ENCODE measurements at regions not wholly inside any gene's neighbourhood (a gene's known extent, or its start where the extent isn't known, plus 50 kb on each side); places are given as distances from the start of the nearest gene placed in this dataset.

DNA sequence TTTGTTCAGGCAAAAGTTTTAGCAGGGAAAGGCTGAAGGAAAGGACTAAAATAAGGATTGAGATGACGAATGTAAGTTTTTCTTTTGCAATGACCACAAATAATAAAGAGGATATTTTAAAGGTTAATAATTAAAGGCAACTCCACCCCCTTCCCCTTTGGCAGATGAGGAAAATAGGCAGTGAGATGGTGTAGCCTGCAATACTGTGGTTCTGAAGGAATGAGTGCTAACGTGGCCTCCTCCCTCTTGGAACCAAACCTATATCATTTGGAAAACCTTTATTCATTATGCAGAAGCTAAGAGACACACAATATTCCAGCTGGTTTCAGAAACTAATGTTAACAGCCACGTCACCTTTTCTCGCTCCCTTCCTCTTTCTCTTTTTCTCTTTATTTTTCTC, 70.9 kb upstream of the COL1A2 start:
- H3K4me1 ChIP-seq (ENCODE audit: control insufficient read depth in 1 of 2, insufficient read depth in 2 of 2, low read length in 2 of 2), result no peaks in the 10 kb centered on the region
- DNase-seq, result no peak
- H3K27me3 Mint-ChIP-seq (ENCODE audit: low read depth in 3 of 3), result peaks cover 0 to 1% (median 0%) of the 10 kb centered on the region in 3 donors
- no peak overlapping the region for H2AFZ ChIP-seq (ENCODE audit: insufficient read depth, low read depth, low read length, poor library complexity, severe bottlenecking)
- H3K4me1 Mint-ChIP-seq, result no peaks in the 10 kb centered on the region
- peaks cover 0 to 12% of the 10 kb centered on the region in 2 donors for H3K9me3 ChIP-seq (replicated peaks in 1 of 2; ENCODE audit: control insufficient read depth in 1 of 2, insufficient read depth in 1 of 2, low read length in 2 of 2)
- WGBS (ENCODE audit: insufficient coverage), result 95% methylated on average over 2 of the region's 4 CpGs
- H3K27ac Mint-ChIP-seq, result no peak overlapping the region
- intact Hi-C loops (cut with micrococcal nuclease), result no loop called here
- no peak overlapping the region for H3K4me3 Mint-ChIP-seq
- H3K79me2 ChIP-seq (ENCODE audit: insufficient read depth, low read length), result no peaks in the 10 kb centered on the region
- no peaks in the 10 kb centered on the region for H3K27me3 ChIP-seq (ENCODE audit: control insufficient read depth in 2 of 2, insufficient read depth in 2 of 2, low read length in 2 of 2)
- no peak overlapping the region for H3K4me3 ChIP-seq (replicated peaks in 1 of 3; ENCODE audit: low read depth in 2 of 3, low read length in 3 of 3)
- H3K36me3 Mint-ChIP-seq, result no peaks in the 10 kb centered on the region
- no peak overlapping the region for H3K4me2 ChIP-seq (replicated peaks; ENCODE audit: extremely low read depth, low read length, poor library complexity, severe bottlenecking)
- H3K36me3 ChIP-seq (replicated peaks in 1 of 2; ENCODE audit: control insufficient read depth in 1 of 2, insufficient read depth in 2 of 2, low read length in 2 of 2), result no peaks in the 10 kb centered on the region
- H3K27ac ChIP-seq (ENCODE audit: low read depth in 1 of 2, low read length in 2 of 2), result no peak overlapping the region
- H3K9me3 Mint-ChIP-seq, result peaks cover 7 to 20% (median 15%) of the 10 kb centered on the region in 7 donors
- no peak overlapping the region for H3K9ac ChIP-seq (ENCODE audit: insufficient read depth, low read length, poor library complexity, severe bottlenecking)
- TF ChIP-seq, protein P1, sequence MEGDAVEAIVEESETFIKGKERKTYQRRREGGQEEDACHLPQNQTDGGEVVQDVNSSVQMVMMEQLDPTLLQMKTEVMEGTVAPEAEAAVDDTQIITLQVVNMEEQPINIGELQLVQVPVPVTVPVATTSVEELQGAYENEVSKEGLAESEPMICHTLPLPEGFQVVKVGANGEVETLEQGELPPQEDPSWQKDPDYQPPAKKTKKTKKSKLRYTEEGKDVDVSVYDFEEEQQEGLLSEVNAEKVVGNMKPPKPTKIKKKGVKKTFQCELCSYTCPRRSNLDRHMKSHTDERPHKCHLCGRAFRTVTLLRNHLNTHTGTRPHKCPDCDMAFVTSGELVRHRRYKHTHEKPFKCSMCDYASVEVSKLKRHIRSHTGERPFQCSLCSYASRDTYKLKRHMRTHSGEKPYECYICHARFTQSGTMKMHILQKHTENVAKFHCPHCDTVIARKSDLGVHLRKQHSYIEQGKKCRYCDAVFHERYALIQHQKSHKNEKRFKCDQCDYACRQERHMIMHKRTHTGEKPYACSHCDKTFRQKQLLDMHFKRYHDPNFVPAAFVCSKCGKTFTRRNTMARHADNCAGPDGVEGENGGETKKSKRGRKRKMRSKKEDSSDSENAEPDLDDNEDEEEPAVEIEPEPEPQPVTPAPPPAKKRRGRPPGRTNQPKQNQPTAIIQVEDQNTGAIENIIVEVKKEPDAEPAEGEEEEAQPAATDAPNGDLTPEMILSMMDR (IDR thresholded peaks at IDR 0.05), result no peak
- H4K20me1 ChIP-seq (ENCODE audit: insufficient read depth, low read length), result no peaks in the 10 kb centered on the region

DNA sequence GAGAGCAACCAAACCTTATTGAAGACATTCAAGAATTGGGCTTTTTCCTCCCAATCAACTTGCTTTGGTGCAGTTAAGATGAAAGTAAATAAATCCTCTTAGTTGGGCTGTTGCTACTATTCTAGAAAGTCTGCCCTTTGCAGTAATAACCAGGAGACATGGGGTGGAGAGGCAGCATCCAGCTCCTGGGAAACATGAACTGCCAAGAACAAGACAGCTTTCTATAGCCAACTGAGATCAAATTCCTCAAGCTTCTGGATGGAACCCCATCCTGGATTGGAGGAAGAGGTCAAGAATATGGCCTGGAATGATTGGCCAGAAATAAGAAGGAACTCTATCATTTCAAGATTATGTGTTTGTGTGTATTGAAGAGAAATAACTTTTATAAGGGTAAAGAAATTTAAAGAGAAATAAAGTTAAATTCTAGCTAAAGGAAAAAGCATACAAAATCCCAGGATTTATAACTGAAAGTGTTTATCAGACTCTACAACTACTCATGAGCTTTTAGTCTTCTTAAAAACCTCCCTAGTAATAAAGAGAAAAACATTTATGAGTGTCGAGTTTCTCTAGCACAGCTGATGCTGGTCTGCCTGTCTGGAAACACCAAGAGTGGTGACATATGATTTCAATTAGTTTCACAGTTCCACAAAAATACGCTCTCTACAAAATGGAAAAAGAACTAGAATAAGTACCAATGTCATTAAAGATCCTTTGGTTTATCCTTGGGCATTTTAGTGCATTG, 70.1 kb upstream of the COL1A2 start:
- Histone ChIP-seq H3K36me3 (replicated peaks in 1 of 2; ENCODE audit: control insufficient read depth in 1 of 2, insufficient read depth in 2 of 2, low read length in 2 of 2) (no peaks in the 10 kb centered on the region), H3K79me2 (ENCODE audit: insufficient read depth, low read length) (no peaks in the 10 kb centered on the region), H3K9me3 (replicated peaks in 1 of 2; ENCODE audit: control insufficient read depth in 1 of 2, insufficient read depth in 1 of 2, low read length in 2 of 2) (peaks cover 0 to 12% of the 10 kb centered on the region in 2 donors), H3K27me3 (ENCODE audit: control insufficient read depth in 2 of 2, insufficient read depth in 2 of 2, low read length in 2 of 2) (no peaks in the 10 kb centered on the region), H3K4me1 (ENCODE audit: control insufficient read depth in 1 of 2, insufficient read depth in 2 of 2, low read length in 2 of 2) (no peaks in the 10 kb centered on the region), H3K9ac (ENCODE audit: insufficient read depth, low read length, poor library complexity, severe bottlenecking) (no peak overlapping the region), H3K4me2 (replicated peaks; ENCODE audit: extremely low read depth, low read length, poor library complexity, severe bottlenecking) (no peak overlapping the region), H4K20me1 (ENCODE audit: insufficient read depth, low read length) (no peaks in the 10 kb centered on the region), H3K4me3 (replicated peaks in 1 of 3; ENCODE audit: low read depth in 2 of 3, low read length in 3 of 3) (no peak overlapping the region), H3K27ac (ENCODE audit: low read depth in 1 of 2, low read length in 2 of 2) (no peak overlapping the region), H2AFZ (ENCODE audit: insufficient read depth, low read depth, low read length, poor library complexity, severe bottlenecking) (no peak overlapping the region)
- intact Hi-C loops (cut with micrococcal nuclease), result no loop called here
- WGBS (ENCODE audit: insufficient coverage), result no CpG with 5 or more reads among the region's 2 CpGs
- TF ChIP-seq, protein P1 (IDR thresholded peaks at IDR 0.05), result no peak
- Mint-ChIP-seq H3K27me3 (ENCODE audit: low read depth in 3 of 3) (peaks cover 0 to 1% (median 0%) of the 10 kb centered on the region in 3 donors), H3K9me3 (peaks cover 7 to 20% (median 15%) of the 10 kb centered on the region in 7 donors), H3K4me1 (no peaks in the 10 kb centered on the region), H3K27ac (no peak overlapping the region), H3K4me3 (no peak overlapping the region), H3K36me3 (no peaks in the 10 kb centered on the region)
- DNase-seq, result no peak

All from CD14-positive monocyte (primary cell).